ENCODE measurements at regions not wholly inside any gene's neighbourhood (a gene's known extent, or its start where the extent isn't known, plus 50 kb on each side); places are given as distances from the start of the nearest gene placed in this dataset.

- no peak for TF ChIP-seq CTCF (conservative IDR thresholded peaks at IDR 0.05)
- no peak for TF ChIP-seq EZH2 (IDR thresholded peaks at IDR 0.05; ENCODE audit: low read depth)
Observed at GRCh38 chr12:125280482-125281377, 215.5 kb downstream of the AACS start.
